Parathyroid adenoma (tissue), 2 donors: ENCODE measurements at regions not wholly inside any gene's neighbourhood (a gene's known extent, or its start where the extent isn't known, plus 50 kb on each side); places are given as distances from the start of the nearest gene placed in this dataset.

Source experiments
- H2AFZ ChIP-seq: fragments of 300-600 bp; sonication (generic); one replicate; pipeline ENCODE4 v1.7.0; 2017; ENCODE audit warnings: antibody characterized with exemption, mild to moderate bottlenecking
- H3K27ac ChIP-seq: fragments of 300-600 bp; sonication (generic); one replicate; pipeline ENCODE4 v1.7.0; 2017
- H3K27me3 ChIP-seq: fragments of 300-600 bp; sonication (generic); one replicate; pipeline ENCODE4 v1.7.0; 2017; ENCODE audit warnings: low read length; ENCODE audit not compliant: control insufficient read depth, insufficient read depth
- H3K36me3 ChIP-seq: fragments of 300-600 bp; sonication (generic); one replicate; pipeline ENCODE4 v1.7.0; 2017; ENCODE audit warnings: low read length; ENCODE audit not compliant: control insufficient read depth, insufficient read depth
- H3K4me1 ChIP-seq: fragments of 300-600 bp; sonication (generic); one replicate; pipeline ENCODE4 v1.7.0; 2017; ENCODE audit warnings: control low read depth
- H3K4me2 ChIP-seq: fragments of 300-600 bp; sonication (generic); one replicate; pipeline ENCODE4 v1.7.0; 2017; ENCODE audit warnings: low read length
- H3K4me3 ChIP-seq: fragments of 300-600 bp; sonication (generic); one replicate; pipeline ENCODE4 v1.7.0; 2017; ENCODE audit warnings: low read depth, low read length
- H3K79me2 ChIP-seq: fragments of 300-600 bp; sonication (generic); one replicate; pipeline ENCODE4 v1.7.0; 2017; ENCODE audit warnings: control low read depth
- H3K9ac ChIP-seq: fragments of 300-600 bp; sonication (generic); one replicate; pipeline ENCODE4 v1.7.0; 2017; ENCODE audit warnings: mild to moderate bottlenecking
- H3K9me3 ChIP-seq: fragments of 300-600 bp; sonication (generic); one replicate; pipeline ENCODE4 v1.7.0; 2017; ENCODE audit warnings: low read length; ENCODE audit not compliant: control insufficient read depth
- CTCF ChIP-seq: fragments of 300-600 bp; sonication (generic); IDR thresholded peaks from one replicate; pipeline ENCODE4 v1.7.0; 2017; ENCODE audit warnings: antibody characterized with exemption, mild to moderate bottlenecking
- donor health status: primary hyperparathyroidism.

- Histone ChIP-seq H3K27ac (no peak overlapping the region), H3K4me3 (no peak overlapping the region), H3K9ac (no peak overlapping the region), H3K79me2 (no peaks in the 10 kb centered on the region), H3K9me3 (no peaks in the 10 kb centered on the region), H3K36me3 (no peaks in the 10 kb centered on the region), H3K4me2 (no peak overlapping the region), H3K27me3 (no peaks in the 10 kb centered on the region), H3K4me1 (no peaks in the 10 kb centered on the region), H2AFZ (no peak overlapping the region)
- TF ChIP-seq CTCF, result no peak
Observed at GRCh38 chr12:47549258-47549657, 156.6 kb downstream of the RPAP3 start.

DNA sequence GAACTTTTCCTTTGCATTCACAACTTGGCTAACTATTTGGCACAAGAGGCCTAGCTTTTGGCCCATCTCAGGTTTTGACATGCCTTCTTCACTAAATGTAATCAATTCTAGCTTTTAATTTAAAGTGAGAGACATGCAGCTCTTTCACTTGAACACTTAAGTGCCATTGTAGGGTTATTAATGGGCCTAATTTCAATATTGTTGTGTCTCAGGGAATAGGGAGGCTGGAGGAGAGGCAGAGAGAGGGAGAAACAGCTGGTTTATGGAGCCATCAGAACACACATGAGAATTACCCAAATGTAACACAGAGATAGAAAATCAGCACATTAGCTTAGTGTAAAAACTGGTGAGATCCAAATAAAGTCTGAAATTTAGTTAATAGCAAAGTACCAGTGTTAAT, 157.4 kb downstream of the RPAP3 start:
- Histone ChIP-seq H3K4me1 (no peaks in the 10 kb centered on the region), H3K4me3 (no peak overlapping the region), H2AFZ (no peak overlapping the region), H3K4me2 (no peak overlapping the region), H3K27ac (no peak overlapping the region), H3K9me3 (no peaks in the 10 kb centered on the region), H3K79me2 (no peaks in the 10 kb centered on the region), H3K36me3 (no peaks in the 10 kb centered on the region), H3K9ac (no peak overlapping the region), H3K27me3 (no peaks in the 10 kb centered on the region)
- TF ChIP-seq CTCF, result no peak

- H3K27me3 ChIP-seq, result no peaks in the 10 kb centered on the region
- H3K4me3 ChIP-seq, result no peak overlapping the region
- TF ChIP-seq CTCF, result no peak
Observed at GRCh38 chr12:47547077-47547476, 158.8 kb downstream of the RPAP3 start.

DNA sequence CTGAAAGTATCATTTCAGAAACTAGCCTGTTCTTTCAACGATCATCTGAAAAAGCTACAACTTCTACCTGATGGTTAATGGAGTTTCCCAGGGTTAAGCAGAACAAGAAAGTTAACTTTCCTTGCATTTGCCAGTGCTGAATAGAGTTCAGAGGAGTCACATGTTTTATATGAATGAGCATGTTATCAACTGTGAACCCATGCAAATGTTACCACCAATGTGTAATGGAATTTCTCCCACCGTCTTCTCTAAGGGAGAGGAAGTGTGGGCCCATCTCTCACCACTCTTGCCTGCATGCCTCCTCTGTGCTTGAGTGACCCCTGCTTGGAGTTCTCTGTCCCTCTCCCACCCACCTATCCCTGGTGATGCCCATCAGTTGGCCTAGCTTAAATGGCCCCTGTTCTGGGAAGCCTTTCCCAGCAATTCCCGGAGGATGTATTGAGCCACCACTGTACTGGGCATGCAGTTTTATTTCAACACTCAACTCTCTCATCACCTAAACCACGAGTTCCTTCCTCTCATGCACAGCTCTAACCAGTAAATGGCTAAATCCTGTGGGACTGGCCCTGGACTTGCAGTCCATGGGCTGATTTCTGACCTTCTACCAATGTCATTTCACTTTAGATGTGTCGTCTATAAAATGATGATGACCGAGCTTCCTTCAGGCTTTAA, 159.8 kb downstream of the RPAP3 start:
- Histone ChIP-seq H3K9me3 (no peaks in the 10 kb centered on the region), H3K27ac (no peak overlapping the region), H3K27me3 (no peaks in the 10 kb centered on the region), H3K36me3 (no peaks in the 10 kb centered on the region), H2AFZ (no peak overlapping the region), H3K9ac (no peak overlapping the region), H3K4me1 (no peaks in the 10 kb centered on the region), H3K4me2 (no peak overlapping the region), H3K4me3 (no peak overlapping the region), H3K79me2 (no peaks in the 10 kb centered on the region)
- TF ChIP-seq CTCF, result no peak

More at GRCh38 chr12:47547077-47547476, 158.8 kb downstream of the RPAP3 start:
- Histone ChIP-seq H2AFZ (no peak overlapping the region), H3K27ac (no peak overlapping the region), H3K9ac (no peak overlapping the region), H3K4me1 (no peaks in the 10 kb centered on the region), H3K79me2 (no peaks in the 10 kb centered on the region), H3K4me2 (no peak overlapping the region), H3K36me3 (no peaks in the 10 kb centered on the region), H3K9me3 (no peaks in the 10 kb centered on the region)

- Histone ChIP-seq H2AFZ (no peak overlapping the region), H3K9ac (no peak overlapping the region), H3K27ac (no peak overlapping the region), H3K27me3 (no peaks in the 10 kb centered on the region), H3K4me3 (no peak overlapping the region), H3K36me3 (no peaks in the 10 kb centered on the region), H3K4me1 (no peaks in the 10 kb centered on the region), H3K9me3 (no peaks in the 10 kb centered on the region), H3K4me2 (no peak overlapping the region), H3K79me2 (no peaks in the 10 kb centered on the region)
- no peak for TF ChIP-seq CTCF
Observed at GRCh38 chr12:47534695-47535094, 171.1 kb downstream of the RPAP3 start.
